GM12872 (cell line): ENCODE measurements at regions not wholly inside any gene's neighbourhood (a gene's known extent, or its start where the extent isn't known, plus 50 kb on each side); places are given as distances from the start of the nearest gene placed in this dataset.

ENCODE experiments used
- CTCF ChIP-seq: IDR thresholded peaks from 3 replicates; pipeline ENCODE4 v1.5.1; 2011; ENCODE audit warnings: low read depth, mild to moderate bottlenecking, low read length, moderate library complexity; ENCODE audit not compliant: insufficient read depth

GRCh38 chr15:66849746-66850077 is 147.7 kb downstream of the SMAD6 start:
- TF ChIP-seq CTCF, result no peak

- TF ChIP-seq CTCF, result 0 out of 3 replicates have a peak, but pooled peaks have one; percentile 6
These were observed 148.3 kb downstream of the SMAD6 start for GRCh38 chr15:66850078-66850991.

- no peak for TF ChIP-seq CTCF
These were observed 148.9 kb downstream of the SMAD6 start for GRCh38 chr15:66850996-66851310.

- peak; percentile 92 for TF ChIP-seq CTCF
These were observed 149.5 kb downstream of the SMAD6 start for GRCh38 chr15:66851311-66852063.

- TF ChIP-seq CTCF, result no peak
These were observed 150.2 kb downstream of the SMAD6 start for GRCh38 chr15:66852064-66852905.

GRCh38 chr15:66854012-66854965 is 152.3 kb downstream of the SMAD6 start:
- no peak for TF ChIP-seq CTCF
